GM23338 (cell line): ENCODE measurements at regions not wholly inside any gene's neighbourhood (a gene's known extent, or its start where the extent isn't known, plus 50 kb on each side); places are given as distances from the start of the nearest gene placed in this dataset.

Experiments
- CREB1 ChIP-seq: fragments of 250-450 bp; sonication (Bioruptor Pico); IDR thresholded peaks from 2 replicates; pipeline ENCODE4 v1.5.0; 2020; ENCODE audit warnings: low read depth, mild to moderate bottlenecking, moderate library complexity
- EZH2 ChIP-seq: fragments of 200-600 bp; sonication (generic); IDR thresholded peaks from one replicate; pipeline ENCODE4 v1.8.0; 2017; ENCODE audit warnings: antibody characterized with exemption, mild to moderate bottlenecking, low read depth; ENCODE audit not compliant: unreplicated experiment
- EZH2phosphoT487 ChIP-seq: fragments of 200-600 bp; sonication (generic); IDR thresholded peaks from one replicate; pipeline ENCODE4 v1.8.1; 2018; ENCODE audit warnings: antibody characterized with exemption; ENCODE audit not compliant: unreplicated experiment
- JUNB ChIP-seq: IDR thresholded peaks from one replicate; pipeline ENCODE4 v1.6.1; 2016; ENCODE audit warnings: antibody characterized with exemption; ENCODE audit not compliant: unreplicated experiment
- POLR2AphosphoS5 ChIP-seq: IDR thresholded peaks from 2 replicates; pipeline ENCODE4 v1.6.1; 2016; ENCODE audit warnings: antibody characterized with exemption, low read depth
- STAT1 ChIP-seq: IDR thresholded peaks from one replicate; pipeline ENCODE4 v1.6.1; 2016; ENCODE audit warnings: antibody characterized with exemption; ENCODE audit not compliant: unreplicated experiment
- ZNF114 ChIP-seq: fragments of 250-450 bp; sonication (Bioruptor Pico); IDR thresholded peaks from 2 replicates; pipeline ENCODE4 v1.5.0; 2020; ENCODE audit warnings: mild to moderate bottlenecking, moderate library complexity
- ZNF331 ChIP-seq: fragments of 250-450 bp; sonication (Bioruptor Pico); IDR thresholded peaks from 2 replicates; pipeline ENCODE4 v1.5.0; 2020; ENCODE audit warnings: low read depth, mild to moderate bottlenecking, moderate library complexity
- TF ChIP-seq, protein P1 (sequence below), 2 experiments: fragments of 200-600 bp in 1 of 2; sonication (generic) in 1 of 2; conservative IDR thresholded peaks; 2 replicates each; pipeline versions ENCODE4 v1.5.1 to v1.6.1; 2016 to 2017; ENCODE audit warnings: antibody characterized with exemption in 2 of 2, low read depth in 2 of 2, mild to moderate bottlenecking in 2 of 2, moderate library complexity in 1 of 2
- TF ChIP-seq, protein P2 (sequence below): IDR thresholded peaks from one replicate; pipeline ENCODE4 v1.6.1; 2018; ENCODE audit warnings: antibody characterized with exemption; ENCODE audit not compliant: unreplicated experiment
- TF ChIP-seq, protein P3 (sequence below): IDR thresholded peaks from 2 replicates; pipeline ENCODE4 v1.6.1; 2016; ENCODE audit warnings: antibody characterized with exemption

DNA sequence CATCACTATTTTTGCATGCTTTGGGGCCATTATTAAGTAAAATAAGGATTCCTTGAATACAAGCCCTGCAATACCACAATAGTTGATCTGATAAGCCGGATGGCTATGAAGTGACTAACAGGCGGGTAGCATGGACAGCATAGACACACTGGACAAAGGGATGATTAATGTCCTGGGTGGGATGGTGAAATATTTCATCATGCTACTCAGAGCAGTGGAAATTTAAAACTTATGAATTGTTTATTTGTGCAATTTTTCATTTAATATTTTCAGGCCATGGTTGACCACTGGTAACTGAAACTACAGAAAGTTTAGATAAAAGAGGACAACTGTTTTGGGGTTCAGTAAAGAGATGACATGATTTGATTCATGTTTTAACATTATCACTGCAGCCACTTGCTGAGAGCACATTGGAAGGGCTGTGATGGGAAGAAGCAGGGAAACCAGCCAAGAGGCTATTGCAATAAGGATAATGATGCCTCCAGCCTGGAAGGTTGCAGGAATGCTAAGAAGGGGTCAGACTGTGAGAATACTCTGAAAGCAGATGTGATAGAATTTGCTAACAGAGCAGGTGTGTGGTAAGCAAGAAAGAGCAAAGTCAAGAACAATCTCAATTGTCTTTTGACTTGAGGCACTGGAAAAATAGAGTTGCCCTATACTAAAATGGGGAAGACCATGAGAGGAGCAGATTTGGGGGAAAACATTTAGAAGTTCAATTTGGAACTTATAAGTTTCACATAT is 62.5 kb upstream of the TNFSF4 start:
- TF ChIP-seq POLR2AphosphoS5 (no peak), EZH2 (no peak), CREB1 (CRISPR knock-in tag) (no peak), EZH2phosphoT487 (no peak), JUNB (no peak), ZNF114 (no peak), STAT1 (no peak), ZNF331 (no peak)
- TF ChIP-seq, protein P1, sequence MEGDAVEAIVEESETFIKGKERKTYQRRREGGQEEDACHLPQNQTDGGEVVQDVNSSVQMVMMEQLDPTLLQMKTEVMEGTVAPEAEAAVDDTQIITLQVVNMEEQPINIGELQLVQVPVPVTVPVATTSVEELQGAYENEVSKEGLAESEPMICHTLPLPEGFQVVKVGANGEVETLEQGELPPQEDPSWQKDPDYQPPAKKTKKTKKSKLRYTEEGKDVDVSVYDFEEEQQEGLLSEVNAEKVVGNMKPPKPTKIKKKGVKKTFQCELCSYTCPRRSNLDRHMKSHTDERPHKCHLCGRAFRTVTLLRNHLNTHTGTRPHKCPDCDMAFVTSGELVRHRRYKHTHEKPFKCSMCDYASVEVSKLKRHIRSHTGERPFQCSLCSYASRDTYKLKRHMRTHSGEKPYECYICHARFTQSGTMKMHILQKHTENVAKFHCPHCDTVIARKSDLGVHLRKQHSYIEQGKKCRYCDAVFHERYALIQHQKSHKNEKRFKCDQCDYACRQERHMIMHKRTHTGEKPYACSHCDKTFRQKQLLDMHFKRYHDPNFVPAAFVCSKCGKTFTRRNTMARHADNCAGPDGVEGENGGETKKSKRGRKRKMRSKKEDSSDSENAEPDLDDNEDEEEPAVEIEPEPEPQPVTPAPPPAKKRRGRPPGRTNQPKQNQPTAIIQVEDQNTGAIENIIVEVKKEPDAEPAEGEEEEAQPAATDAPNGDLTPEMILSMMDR (conservative IDR thresholded peaks at IDR 0.05; ENCODE audit: low read depth in 2 of 2): no peak
- TF ChIP-seq, protein P2, sequence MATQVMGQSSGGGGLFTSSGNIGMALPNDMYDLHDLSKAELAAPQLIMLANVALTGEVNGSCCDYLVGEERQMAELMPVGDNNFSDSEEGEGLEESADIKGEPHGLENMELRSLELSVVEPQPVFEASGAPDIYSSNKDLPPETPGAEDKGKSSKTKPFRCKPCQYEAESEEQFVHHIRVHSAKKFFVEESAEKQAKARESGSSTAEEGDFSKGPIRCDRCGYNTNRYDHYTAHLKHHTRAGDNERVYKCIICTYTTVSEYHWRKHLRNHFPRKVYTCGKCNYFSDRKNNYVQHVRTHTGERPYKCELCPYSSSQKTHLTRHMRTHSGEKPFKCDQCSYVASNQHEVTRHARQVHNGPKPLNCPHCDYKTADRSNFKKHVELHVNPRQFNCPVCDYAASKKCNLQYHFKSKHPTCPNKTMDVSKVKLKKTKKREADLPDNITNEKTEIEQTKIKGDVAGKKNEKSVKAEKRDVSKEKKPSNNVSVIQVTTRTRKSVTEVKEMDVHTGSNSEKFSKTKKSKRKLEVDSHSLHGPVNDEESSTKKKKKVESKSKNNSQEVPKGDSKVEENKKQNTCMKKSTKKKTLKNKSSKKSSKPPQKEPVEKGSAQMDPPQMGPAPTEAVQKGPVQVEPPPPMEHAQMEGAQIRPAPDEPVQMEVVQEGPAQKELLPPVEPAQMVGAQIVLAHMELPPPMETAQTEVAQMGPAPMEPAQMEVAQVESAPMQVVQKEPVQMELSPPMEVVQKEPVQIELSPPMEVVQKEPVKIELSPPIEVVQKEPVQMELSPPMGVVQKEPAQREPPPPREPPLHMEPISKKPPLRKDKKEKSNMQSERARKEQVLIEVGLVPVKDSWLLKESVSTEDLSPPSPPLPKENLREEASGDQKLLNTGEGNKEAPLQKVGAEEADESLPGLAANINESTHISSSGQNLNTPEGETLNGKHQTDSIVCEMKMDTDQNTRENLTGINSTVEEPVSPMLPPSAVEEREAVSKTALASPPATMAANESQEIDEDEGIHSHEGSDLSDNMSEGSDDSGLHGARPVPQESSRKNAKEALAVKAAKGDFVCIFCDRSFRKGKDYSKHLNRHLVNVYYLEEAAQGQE: no peak
- TF ChIP-seq, protein P3, sequence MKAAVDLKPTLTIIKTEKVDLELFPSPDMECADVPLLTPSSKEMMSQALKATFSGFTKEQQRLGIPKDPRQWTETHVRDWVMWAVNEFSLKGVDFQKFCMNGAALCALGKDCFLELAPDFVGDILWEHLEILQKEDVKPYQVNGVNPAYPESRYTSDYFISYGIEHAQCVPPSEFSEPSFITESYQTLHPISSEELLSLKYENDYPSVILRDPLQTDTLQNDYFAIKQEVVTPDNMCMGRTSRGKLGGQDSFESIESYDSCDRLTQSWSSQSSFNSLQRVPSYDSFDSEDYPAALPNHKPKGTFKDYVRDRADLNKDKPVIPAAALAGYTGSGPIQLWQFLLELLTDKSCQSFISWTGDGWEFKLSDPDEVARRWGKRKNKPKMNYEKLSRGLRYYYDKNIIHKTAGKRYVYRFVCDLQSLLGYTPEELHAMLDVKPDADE: no peak
